Stimulated activated naive B cell treated with anti-CD40 and anti-IgM and Interleukin-4, amounts not matched to agents 10 μg/mL and 1 μg/mL and 100 μg/mL, for 72 hours (primary cell): ENCODE measurements at regions not wholly inside any gene's neighbourhood (a gene's known extent, or its start where the extent isn't known, plus 50 kb on each side); places are given as distances from the start of the nearest gene placed in this dataset.
A peak's percentile ranks its signal among the peaks of the same experiment; 100 is the strongest.
"Not testable (repeated sequence)": the region's sequence is repeated elsewhere in the genome, so short reads cannot be mapped to it uniquely, and the experiment has no call there.

Experiments used
- ATAC-seq, 2 donors: fragments of 150-1000 bp; cut with Tn5 transposase; replicated peaks; 2 replicates each; pipeline ENCODE4 v1.10.0; 2021; ENCODE audit warnings: moderate library complexity in 1 of 2
- DNase-seq: peaks from one replicate; pipeline ENCODE4 v3.0.0; 2021
- H3K27ac Mint-ChIP-seq: one replicate; pipeline ENCODE4 v1.8.0; 2022; ENCODE audit warnings: mild to moderate bottlenecking, mixed read lengths
- H3K27me3 Mint-ChIP-seq, 2 donors: one replicate each; pipeline ENCODE4 v1.8.0; 2022; ENCODE audit warnings: mixed read lengths in 2 of 2
- H3K36me3 Mint-ChIP-seq, 2 donors: one replicate each; pipeline ENCODE4 v1.8.0; 2022; ENCODE audit warnings: mixed read lengths in 2 of 2, mild to moderate bottlenecking in 1 of 2
- H3K4me1 Mint-ChIP-seq, 2 donors: one replicate each; pipeline ENCODE4 v1.8.0; 2022; ENCODE audit warnings: mixed read lengths in 2 of 2, mild to moderate bottlenecking in 1 of 2
- H3K4me3 Mint-ChIP-seq, 2 donors: one replicate each; pipeline ENCODE4 v1.8.0; 2022; ENCODE audit warnings: mild to moderate bottlenecking in 2 of 2, mixed read lengths in 2 of 2, moderate library complexity in 1 of 2
- H3K9me3 Mint-ChIP-seq, 2 donors: one replicate each; pipeline ENCODE4 v1.8.0; 2022; ENCODE audit warnings: mixed read lengths in 2 of 2, mild to moderate bottlenecking in 1 of 2

DNA sequence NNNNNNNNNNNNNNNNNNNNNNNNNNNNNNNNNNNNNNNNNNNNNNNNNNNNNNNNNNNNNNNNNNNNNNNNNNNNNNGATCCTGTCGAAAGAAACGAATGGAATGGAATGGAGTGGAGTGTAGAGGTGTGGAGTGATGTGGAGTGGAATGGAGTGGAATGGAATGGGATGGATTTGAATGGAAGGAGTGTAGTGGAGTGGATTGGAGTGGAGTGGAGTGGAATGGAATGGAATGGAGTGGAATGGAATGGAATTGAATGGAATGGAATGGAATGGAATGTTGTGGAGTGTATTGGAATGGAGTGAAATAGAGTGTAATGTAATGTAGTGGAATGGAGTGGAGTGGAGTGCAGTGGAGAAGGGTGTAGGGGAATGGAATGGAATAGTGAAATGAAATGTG, 1275.4 kb upstream of the TPTE start:
- H3K9me3 Mint-ChIP-seq: peaks cover 25 to 28% of the 10 kb centered on the region in 2 donors

DNA sequence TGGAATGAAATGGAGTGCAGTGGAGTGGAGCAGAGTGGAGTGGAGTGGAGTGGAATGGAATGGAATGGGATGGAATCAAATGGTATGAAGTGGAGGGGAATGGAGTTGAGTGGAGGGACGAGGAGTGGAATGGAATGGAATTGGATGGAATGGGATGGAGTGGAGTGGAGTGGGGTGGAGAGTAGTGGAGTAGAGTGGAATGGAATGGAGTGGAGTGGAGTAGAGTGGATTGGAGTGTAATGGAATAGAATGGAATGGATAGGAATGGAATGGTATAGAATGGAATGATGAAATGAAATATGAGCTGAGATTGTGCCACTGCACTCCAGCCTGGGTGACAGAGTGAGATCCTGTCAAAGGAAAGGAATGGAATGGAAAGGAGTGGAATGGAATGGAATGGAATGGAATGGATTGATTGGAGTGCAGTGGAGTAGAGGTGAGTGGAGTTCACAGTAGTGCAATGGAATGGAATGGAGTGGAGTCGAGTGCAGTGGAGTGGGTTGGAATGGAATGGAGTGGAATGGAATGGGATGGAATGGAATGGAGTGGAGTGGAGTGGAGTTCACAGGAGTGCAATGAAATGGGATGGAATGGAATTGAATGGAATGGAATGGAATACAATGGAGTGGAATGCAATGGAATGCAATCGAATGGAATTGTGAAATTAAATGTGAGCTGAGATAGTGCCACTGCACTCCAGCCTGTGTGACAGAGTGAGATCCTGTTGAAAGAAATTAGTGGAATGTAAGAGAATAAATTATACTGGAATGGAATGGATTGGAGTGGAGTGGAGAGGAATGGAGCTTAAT, 1274.7 kb upstream of the TPTE start:
- H3K36me3 Mint-ChIP-seq: peaks cover 7 to 13% of the 10 kb centered on the region in 2 donors
- H3K4me3 Mint-ChIP-seq, H3K27me3 Mint-ChIP-seq, H3K27ac Mint-ChIP-seq, H3K4me1 Mint-ChIP-seq: not testable (repeated sequence)
- peaks cover 25 to 28% of the 10 kb centered on the region in 2 donors for H3K9me3 Mint-ChIP-seq
- peak; percentile 7 for DNase-seq
- peak in 1 of 2 donors; percentile 48 for ATAC-seq

More for the DNA sequence above, 1275.4 kb upstream of the TPTE start:
- not testable (repeated sequence) for H3K27me3 Mint-ChIP-seq, H3K4me3 Mint-ChIP-seq, H3K27ac Mint-ChIP-seq, H3K4me1 Mint-ChIP-seq, ATAC-seq, DNase-seq
- H3K36me3 Mint-ChIP-seq: peaks cover 7 to 13% of the 10 kb centered on the region in 2 donors

DNA sequence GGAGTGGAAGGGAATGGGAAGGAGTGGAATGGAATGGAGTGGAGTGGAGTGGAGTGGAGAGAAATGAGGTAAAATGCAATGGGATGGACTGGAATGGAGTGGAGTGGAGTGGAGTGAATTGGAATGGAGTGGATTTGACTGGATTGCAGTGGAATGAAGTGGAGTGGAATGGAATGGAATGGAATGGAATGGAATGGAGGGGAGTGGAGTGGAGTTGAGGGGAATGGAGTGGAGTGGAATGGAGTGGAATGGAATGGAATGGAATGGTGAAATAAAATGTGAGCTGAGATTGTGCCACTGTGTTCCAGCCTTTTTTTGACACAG, 1274.1 kb upstream of the TPTE start:
- not testable (repeated sequence) for H3K4me1 Mint-ChIP-seq, DNase-seq
- peak in 1 of 2 donors; percentile 53 for ATAC-seq

DNA sequence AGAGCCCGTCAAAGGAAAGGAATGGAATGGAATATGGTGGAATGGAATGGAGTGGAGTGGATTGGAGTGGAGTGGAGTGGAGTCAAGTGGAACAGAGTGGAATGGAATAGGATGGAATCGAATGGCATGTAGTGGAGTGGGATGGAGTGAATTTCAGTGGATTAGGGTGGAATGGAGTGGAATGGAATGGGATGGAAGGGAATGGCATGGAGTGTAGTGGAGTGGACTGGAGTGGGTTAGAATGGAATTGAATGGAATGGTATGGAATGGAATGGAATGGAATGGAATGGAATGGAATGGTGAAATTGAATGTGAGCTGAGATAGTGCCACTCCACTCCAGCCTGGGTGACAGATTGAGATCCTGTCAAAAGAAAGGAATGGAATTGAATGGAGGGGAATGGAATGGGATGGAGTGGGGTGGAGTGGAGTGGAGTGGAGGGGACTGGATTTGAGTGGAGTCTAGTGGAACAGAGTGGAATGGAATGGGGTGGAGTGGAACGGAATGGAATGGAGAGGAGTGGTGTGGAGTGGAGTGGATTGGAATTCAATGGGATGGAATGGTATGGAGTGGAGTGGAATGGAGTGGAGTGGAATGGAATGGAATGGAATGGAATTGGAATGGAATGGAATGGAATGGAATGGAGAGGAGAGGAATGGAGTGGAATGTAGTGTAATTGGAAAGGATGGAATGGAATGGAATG, 1273.6 kb upstream of the TPTE start:
- not testable (repeated sequence) for H3K27me3 Mint-ChIP-seq, H3K4me3 Mint-ChIP-seq, DNase-seq, H3K4me1 Mint-ChIP-seq, H3K27ac Mint-ChIP-seq
- ATAC-seq: peak in 1 of 2 donors; percentile 16
- Mint-ChIP-seq H3K36me3 (peaks cover 7 to 13% of the 10 kb centered on the region in 2 donors), H3K9me3 (peaks cover 25 to 28% of the 10 kb centered on the region in 2 donors)

More for the DNA sequence above, 1274.1 kb upstream of the TPTE start:
- Mint-ChIP-seq H3K36me3 (peaks cover 7 to 13% of the 10 kb centered on the region in 2 donors), H3K9me3 (peaks cover 25 to 28% of the 10 kb centered on the region in 2 donors)
- H3K4me3 Mint-ChIP-seq, H3K27ac Mint-ChIP-seq, H3K27me3 Mint-ChIP-seq: not testable (repeated sequence)
